Kidney epithelial cell (primary cell): ENCODE measurements at regions not wholly inside any gene's neighbourhood (a gene's known extent, or its start where the extent isn't known, plus 50 kb on each side); places are given as distances from the start of the nearest gene placed in this dataset.

ENCODE experiments used
- DNase-seq: peaks from one replicate; pipeline ENCODE4 v3.0.0-alpha.2; 2010; ENCODE audit warnings: low read depth
- H3K27me3 ChIP-seq: 2 replicates; pipeline ENCODE4 v1.6.0; 2011; ENCODE audit warnings: low read length; ENCODE audit not compliant: control insufficient read depth, insufficient read depth
- H3K36me3 ChIP-seq: 2 replicates; pipeline ENCODE4 v1.5.1; 2011; ENCODE audit warnings: low read length; ENCODE audit not compliant: control insufficient read depth, insufficient read depth
- H3K4me3 ChIP-seq: 2 replicates; pipeline ENCODE4 v1.5.1; 2011; ENCODE audit warnings: low read depth, mild to moderate bottlenecking, control low read depth, low read length
- TF ChIP-seq, protein P1 (sequence below): IDR thresholded peaks from 2 replicates; pipeline ENCODE4 v1.5.1; 2011; ENCODE audit warnings: mild to moderate bottlenecking, moderate library complexity, low read length, control low read depth, inconsistent platforms; ENCODE audit not compliant: insufficient read depth, poor library complexity, severe bottlenecking

DNA sequence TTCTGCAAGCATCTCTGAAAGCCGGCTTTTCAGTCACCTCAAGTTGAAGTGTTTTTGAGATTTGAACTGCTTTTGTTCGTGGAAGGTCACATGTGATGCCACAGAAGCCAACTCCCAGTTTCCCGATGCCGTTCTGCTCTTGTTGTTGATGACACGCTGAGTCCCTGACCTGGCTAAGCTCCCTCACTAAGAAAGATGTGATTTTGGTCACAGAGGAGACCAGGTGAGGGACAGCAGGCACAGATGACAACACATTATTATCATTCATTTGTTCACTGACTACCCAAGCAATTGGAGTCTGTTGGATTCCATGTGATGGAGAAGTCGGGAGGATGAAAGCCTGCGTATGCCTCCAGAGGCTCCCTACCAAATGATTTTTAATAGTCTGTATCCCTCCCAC is 822.4 kb upstream of the RBFOX1 start:
- no peak for DNase-seq
- Histone ChIP-seq H3K36me3 (no peaks in the 10 kb centered on the region), H3K4me3 (no peak overlapping the region), H3K27me3 (no peaks in the 10 kb centered on the region)
- TF ChIP-seq, protein P1, sequence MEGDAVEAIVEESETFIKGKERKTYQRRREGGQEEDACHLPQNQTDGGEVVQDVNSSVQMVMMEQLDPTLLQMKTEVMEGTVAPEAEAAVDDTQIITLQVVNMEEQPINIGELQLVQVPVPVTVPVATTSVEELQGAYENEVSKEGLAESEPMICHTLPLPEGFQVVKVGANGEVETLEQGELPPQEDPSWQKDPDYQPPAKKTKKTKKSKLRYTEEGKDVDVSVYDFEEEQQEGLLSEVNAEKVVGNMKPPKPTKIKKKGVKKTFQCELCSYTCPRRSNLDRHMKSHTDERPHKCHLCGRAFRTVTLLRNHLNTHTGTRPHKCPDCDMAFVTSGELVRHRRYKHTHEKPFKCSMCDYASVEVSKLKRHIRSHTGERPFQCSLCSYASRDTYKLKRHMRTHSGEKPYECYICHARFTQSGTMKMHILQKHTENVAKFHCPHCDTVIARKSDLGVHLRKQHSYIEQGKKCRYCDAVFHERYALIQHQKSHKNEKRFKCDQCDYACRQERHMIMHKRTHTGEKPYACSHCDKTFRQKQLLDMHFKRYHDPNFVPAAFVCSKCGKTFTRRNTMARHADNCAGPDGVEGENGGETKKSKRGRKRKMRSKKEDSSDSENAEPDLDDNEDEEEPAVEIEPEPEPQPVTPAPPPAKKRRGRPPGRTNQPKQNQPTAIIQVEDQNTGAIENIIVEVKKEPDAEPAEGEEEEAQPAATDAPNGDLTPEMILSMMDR: no peak

- no peaks in the 10 kb centered on the region for H3K27me3 ChIP-seq
- TF ChIP-seq, protein P1: no peak
- no peaks in the 10 kb centered on the region for H3K36me3 ChIP-seq
- no peak for DNase-seq
- no peak overlapping the region for H3K4me3 ChIP-seq
Measured at GRCh38 chr16:6499413-6499812, 833.2 kb upstream of the RBFOX1 start.

DNA sequence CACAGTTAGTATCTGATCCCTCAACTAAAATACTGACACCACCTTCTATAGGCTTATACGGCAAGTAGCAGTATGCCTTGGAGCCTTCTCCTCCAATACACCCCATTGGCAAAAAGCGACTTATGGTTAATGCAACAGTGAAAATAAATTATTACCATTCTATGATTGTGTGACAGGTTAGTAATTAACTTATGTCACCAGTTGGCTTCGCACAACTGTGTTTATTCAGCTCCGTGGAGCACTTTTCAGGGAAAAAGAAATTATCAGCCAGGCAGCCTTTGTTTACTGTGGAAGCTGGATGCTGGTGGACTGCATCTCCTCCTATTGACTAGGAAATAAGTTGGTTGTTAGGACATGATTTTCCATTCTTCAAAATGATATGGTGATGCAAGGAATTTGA is 833.8 kb upstream of the RBFOX1 start:
- Histone ChIP-seq H3K27me3 (no peaks in the 10 kb centered on the region), H3K4me3 (no peak overlapping the region), H3K36me3 (no peaks in the 10 kb centered on the region)
- TF ChIP-seq, protein P1: no peak
- DNase-seq: no peak

DNA sequence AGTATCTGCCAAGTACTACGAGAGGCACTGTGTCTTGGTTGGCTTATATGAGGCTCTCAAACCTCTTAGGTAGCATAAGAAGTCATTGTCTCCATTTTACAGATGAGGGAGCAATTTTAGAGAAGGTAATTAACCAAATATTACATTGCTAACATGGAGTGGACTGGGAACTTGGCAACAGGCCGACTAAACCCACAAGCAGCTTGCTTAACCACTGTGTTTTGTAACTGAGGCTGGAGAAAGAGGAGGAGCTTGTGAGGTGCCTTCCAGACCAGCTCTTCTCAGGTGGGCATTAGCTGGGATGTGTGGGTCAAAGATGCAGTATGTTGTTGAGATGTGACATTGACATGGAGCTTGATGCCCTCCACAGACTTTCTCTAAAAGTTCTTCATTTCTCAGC is 835.6 kb upstream of the RBFOX1 start:
- no peak for DNase-seq
- TF ChIP-seq, protein P1: no peak

DNA sequence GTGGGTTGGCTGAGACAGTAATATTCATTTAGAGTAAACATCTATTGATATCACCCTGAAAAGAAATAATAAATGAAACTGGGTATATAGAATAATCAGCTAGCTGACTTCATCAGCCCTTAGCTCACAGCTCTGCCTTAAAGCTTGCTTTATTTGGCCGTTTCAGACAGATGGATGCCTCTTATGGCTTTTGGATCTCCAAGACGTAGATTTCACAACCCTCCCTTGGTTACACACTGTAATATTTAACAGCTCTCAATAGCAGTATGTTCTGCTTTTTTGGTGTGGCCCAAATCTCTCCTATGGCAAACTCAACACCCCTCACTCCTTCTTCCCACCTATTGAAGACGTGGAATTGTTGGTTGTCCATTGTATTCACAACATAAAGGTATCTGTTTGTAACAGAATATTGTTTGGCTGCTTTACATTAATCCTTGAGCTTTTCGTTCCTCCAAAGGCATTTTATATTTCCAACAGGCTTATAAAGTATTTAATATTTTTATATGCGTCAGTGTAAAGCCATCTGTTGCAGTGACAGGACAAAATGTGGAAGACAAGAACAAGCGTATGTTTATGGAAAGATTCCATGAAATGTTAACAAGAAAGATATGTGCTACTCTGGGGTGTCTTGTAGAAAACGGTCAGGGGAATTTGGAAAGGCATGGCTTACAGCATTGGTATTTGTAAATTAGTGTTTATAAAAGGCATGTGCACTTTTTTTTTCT is 837.0 kb upstream of the RBFOX1 start:
- H3K4me3 ChIP-seq: no peak overlapping the region
- no peak for DNase-seq
- H3K27me3 ChIP-seq: no peaks in the 10 kb centered on the region
- TF ChIP-seq, protein P1: no peak
- H3K36me3 ChIP-seq: no peaks in the 10 kb centered on the region

More for the DNA sequence above, 835.6 kb upstream of the RBFOX1 start:
- Histone ChIP-seq H3K36me3 (no peaks in the 10 kb centered on the region), H3K4me3 (no peak overlapping the region), H3K27me3 (no peaks in the 10 kb centered on the region)

DNA sequence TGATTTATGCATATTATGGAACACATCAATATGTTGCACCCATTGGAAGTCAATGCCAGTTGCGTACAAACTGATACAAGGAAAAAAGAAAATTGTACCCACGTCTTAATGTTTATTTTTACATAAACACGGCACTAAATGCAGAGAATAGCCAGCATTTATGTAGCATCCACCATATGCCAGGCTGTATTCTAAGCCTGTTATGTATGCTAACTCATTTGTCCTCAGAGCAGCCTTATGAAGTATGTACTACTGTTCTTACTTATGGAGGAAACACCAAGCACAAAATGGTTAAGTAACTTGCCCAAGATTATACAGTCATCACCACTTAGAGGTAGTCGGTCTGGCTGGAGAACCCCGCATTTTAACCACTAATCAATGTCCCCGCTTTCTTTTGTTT is 837.9 kb upstream of the RBFOX1 start:
- H3K36me3 ChIP-seq: no peaks in the 10 kb centered on the region
- TF ChIP-seq, protein P1: no peak
- no peak overlapping the region for H3K4me3 ChIP-seq
- no peak for DNase-seq
- no peaks in the 10 kb centered on the region for H3K27me3 ChIP-seq
